K562 (cell line): ENCODE measurements at regions not wholly inside any gene's neighbourhood (a gene's known extent, or its start where the extent isn't known, plus 50 kb on each side); places are given as distances from the start of the nearest gene placed in this dataset.

Source experiments
- ATAC-seq: fragments of 200-7000 bp; cut with Tn5 transposase; 3 replicates; pipeline ENCODE4 v1.9.1; 2020; ENCODE audit warnings: moderate library complexity
- BruUV-seq: library from RNA; stranded (reverse); fragments of 400-500 nt; replicated peaks from 2 replicates; lab custom pipeline; 2021; lab: Mats Ljungman, UMichigan
- CTCF ChIA-PET: fragments of 300-600 bp; formaldehyde crosslinking; extraction: SDS; loops from one replicate; lab custom pipeline; 2021; ENCODE audit warnings: low intra/inter-chr PET ratio; lab: Yijun Ruan, JAX
- POLR2A ChIA-PET: fragments of 300-600, 350-650 bp; sonication (Branson Sonifier 250); formaldehyde crosslinking; extraction: SDS; loops from one replicate; lab custom pipeline; 2021; ENCODE audit warnings: antibody characterized with exemption, inconsistent platforms; lab: Yijun Ruan, JAX
- DNase-seq, 4 experiments: peaks; one replicate each; pipeline versions ENCODE4 v3.0.0 to v3.0.0-alpha.2; 2011 to 2018; ENCODE audit warnings: low spot score in 3 of 4, mixed read lengths in 3 of 4; ENCODE audit errors: extremely low read depth in 1 of 4
- FAIRE-seq: peaks from 2 replicates; lab custom pipeline; 2011; peaks lifted over from hg19 to GRCh38; lab: Jason Lieb, UNC
- H2AFZ ChIP-seq: 2 replicates; pipeline ENCODE4 v1.6.0; 2011; ENCODE audit warnings: low read depth, low read length, control low read depth, inconsistent platforms
- H3K27ac ChIP-seq: fragments of 200-600 bp; 3 replicates; pipeline ENCODE4 v1.8.0; 2011; ENCODE audit warnings: low read depth, mild to moderate bottlenecking, control low read depth, inconsistent platforms, low read length, moderate library complexity, mixed read lengths; ENCODE audit errors: extremely low read depth
- H3K27me3 ChIP-seq, 2 experiments: fragments of 300-600 bp in 1 of 2; 2 replicates in 1 of 2; 3 replicates in 1 of 2; pipeline versions ENCODE4 v1.6.0 to v1.8.0; 2011; ENCODE audit warnings: inconsistent platforms in 2 of 2, low read length in 2 of 2, mild to moderate bottlenecking in 1 of 2, mixed read lengths in 1 of 2, moderate library complexity in 1 of 2; ENCODE audit not compliant: control insufficient read depth in 2 of 2, insufficient read depth in 2 of 2
- H3K36me3 ChIP-seq: fragments of 300-600 bp; 3 replicates; pipeline ENCODE4 v1.8.0; 2011; ENCODE audit warnings: mild to moderate bottlenecking, low read length, inconsistent platforms; ENCODE audit not compliant: control insufficient read depth, insufficient read depth
- H3K4me1 ChIP-seq, 2 experiments: fragments of 200-600 bp in 1 of 2; replicated peaks in 1 of 2; 2 replicates in 1 of 2; 3 replicates in 1 of 2; pipeline versions ENCODE4 v1.5.1 to v1.8.0; 2011; ENCODE audit warnings: inconsistent platforms in 2 of 2, low read length in 2 of 2, mild to moderate bottlenecking in 1 of 2, mixed read lengths in 1 of 2, moderate library complexity in 1 of 2; ENCODE audit not compliant: control insufficient read depth in 2 of 2, insufficient read depth in 2 of 2
- H3K4me2 ChIP-seq: 2 replicates; pipeline ENCODE4 v1.6.1; 2011; ENCODE audit warnings: low read length, control low read depth, inconsistent platforms, mixed read lengths; ENCODE audit not compliant: insufficient read depth
- H3K4me3 ChIP-seq: fragments of 200-600 bp; sonication (generic), shearing (Covaris generic); 2 replicates; pipeline ENCODE4 v1.5.1; 2016; ENCODE audit warnings: control low read depth, inconsistent platforms
- H3K79me2 ChIP-seq: fragments of 200-600 bp; 3 replicates; pipeline ENCODE4 v1.8.0; 2011; ENCODE audit warnings: low read length, inconsistent platforms; ENCODE audit not compliant: control insufficient read depth, insufficient read depth
- H3K9ac ChIP-seq, 2 experiments: 2 replicates each; pipeline versions ENCODE4 v1.6.0 to v1.6.1; 2011; ENCODE audit warnings: low read depth in 2 of 2, low read length in 2 of 2, control low read depth in 1 of 2, inconsistent platforms in 1 of 2, mild to moderate bottlenecking in 1 of 2, mixed read lengths in 1 of 2; ENCODE audit not compliant: insufficient read depth in 1 of 2
- H3K9me1 ChIP-seq: one replicate; pipeline ENCODE4 v1.6.0; 2011; ENCODE audit warnings: inconsistent platforms, mild to moderate bottlenecking, low read length, moderate library complexity; ENCODE audit not compliant: control insufficient read depth, insufficient read depth
- H3K9me3 ChIP-seq: replicated peaks from 2 replicates; pipeline ENCODE4 v1.5.1; 2011; ENCODE audit warnings: low read depth, low read length, inconsistent platforms; ENCODE audit not compliant: control insufficient read depth, insufficient read depth
- H4K20me1 ChIP-seq: replicated peaks from 2 replicates; pipeline ENCODE4 v1.6.1; 2011; ENCODE audit warnings: low read length, inconsistent platforms, mixed read lengths; ENCODE audit not compliant: control insufficient read depth, insufficient read depth
- CBFB ChIP-seq: sonication (generic); formaldehyde crosslinking; IDR thresholded peaks from 2 replicates; pipeline ENCODE4 v1.4.0; 2020; ENCODE audit warnings: mild to moderate bottlenecking, missing genetic modification reagents
- KLF6 ChIP-seq: fragments of 250-450 bp; sonication (Bioruptor Pico); IDR thresholded peaks from 2 replicates; pipeline ENCODE4 v1.4.0; 2020; ENCODE audit warnings: mild to moderate bottlenecking, moderate library complexity, borderline replicate concordance
- L3MBTL2 ChIP-seq: fragments of 450-650 bp; IDR thresholded peaks from 2 replicates; pipeline ENCODE4 v1.6.1; 2016; ENCODE audit warnings: mild to moderate bottlenecking, moderate library complexity
- NFXL1 ChIP-seq: fragments of 450-650 bp; formaldehyde crosslinking; IDR thresholded peaks from 2 replicates; pipeline ENCODE4 v1.4.0; 2021; ENCODE audit warnings: mild to moderate bottlenecking
- TCF7L2 ChIP-seq: fragments of 150-350 bp; IDR thresholded peaks from 2 replicates; pipeline ENCODE4 v1.6.1; 2016; ENCODE audit warnings: low read depth, mild to moderate bottlenecking, low read length, moderate library complexity
- ZFP1 ChIP-seq: fragments of 450-650 bp; formaldehyde crosslinking; IDR thresholded peaks from 2 replicates; pipeline ENCODE4 v1.4.0; 2020; ENCODE audit warnings: mild to moderate bottlenecking, mixed read lengths
- ZNF184 ChIP-seq: sonication (generic); formaldehyde crosslinking; IDR thresholded peaks from 2 replicates; pipeline ENCODE4 v1.5.0; 2020; ENCODE audit warnings: missing genetic modification reagents
- ZNF239 ChIP-seq: fragments of 250-450 bp; sonication (Bioruptor Pico); IDR thresholded peaks from 2 replicates; pipeline ENCODE4 v1.4.0; 2020; ENCODE audit warnings: mild to moderate bottlenecking
- ZNF589 ChIP-seq: fragments of 200-800 bp; sonication (Bioruptor generic); IDR thresholded peaks from 2 replicates; pipeline ENCODE4 v1.6.1; 2016; ENCODE audit warnings: low read depth, missing genetic modification characterization, missing compliant biosample characterization
- WGBS: fragments of 100-300 bp; shearing (Covaris generic); methylation state at CpG from one replicate; pipeline ENCODE4 v1.1.6; 2016; ENCODE audit warnings: low coverage, mixed read lengths; ENCODE audit not compliant: insufficient coverage; ENCODE audit errors: missing lambda C conversion rate; 5-methylcytosine and 5-hydroxymethylcytosine counted together
- in situ Hi-C: fragments of 300-500 bp; cut with MboI; formaldehyde crosslinking; loops from 4 replicates; pipeline ENCODE4 v1.15.0; 2018; ENCODE audit warnings: inconsistent platforms, mixed read lengths
- intact Hi-C: fragments of 100-400 bp; cut with micrococcal nuclease; formaldehyde crosslinking; loops from 2 replicates; pipeline ENCODE4 v1.14.2; 2022
- TF ChIP-seq, protein P1 (sequence below): fragments of 250-450 bp; sonication (Bioruptor Pico); IDR thresholded peaks from 2 replicates; pipeline ENCODE4 v1.5.0; 2022; ENCODE audit warnings: mild to moderate bottlenecking

DNA sequence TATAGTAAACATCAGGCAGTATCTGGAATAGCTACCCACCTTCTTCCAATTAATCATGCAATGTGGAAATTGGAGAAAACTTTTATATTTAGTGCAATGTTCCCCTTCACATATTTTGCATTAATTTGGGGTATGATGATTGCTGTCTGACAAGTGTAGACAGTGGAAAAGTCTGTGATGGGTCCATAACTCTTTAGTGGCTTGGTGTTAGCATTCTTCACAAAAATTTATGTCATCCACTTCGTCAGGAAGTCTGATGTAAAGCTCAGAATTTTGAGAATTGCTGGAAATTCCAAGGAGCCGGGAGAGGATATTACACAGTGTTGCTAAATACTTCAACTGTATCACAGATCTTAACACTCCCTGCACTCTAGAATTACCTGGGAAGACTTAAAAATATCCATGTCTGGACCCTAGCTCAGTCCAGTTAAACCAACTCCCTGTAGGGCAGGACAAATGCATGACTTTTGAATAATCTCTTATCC is 549.7 kb upstream of the PLXNA2 start:
- Histone ChIP-seq H3K79me2 (no peaks in the 10 kb centered on the region), H3K27ac (no peak overlapping the region), H2AFZ (no peak overlapping the region), H3K9me3 (no peaks in the 10 kb centered on the region), H3K4me2 (no peak overlapping the region), H3K4me3 (no peak overlapping the region), H4K20me1 (no peaks in the 10 kb centered on the region), H3K4me1 (no peaks in the 10 kb centered on the region), H3K27me3 (no peaks in the 10 kb centered on the region), H3K9ac (no peak overlapping the region), H3K36me3 (no peaks in the 10 kb centered on the region), H3K9me1 (no peaks in the 10 kb centered on the region)
- ChIA-PET CTCF (no interaction called here), POLR2A (interaction anchor here (0.8 kb wide), 1 partner anchor 94 kb away, joined by 3 read pairs; no protein-coding TSS in a partner anchor)
- no TSS peak for BruUV-seq
- WGBS: 5% methylated on average over 2 of the region's 2 CpGs
- no peak for ATAC-seq
- no peak for TF ChIP-seq CBFB (CRISPR knock-in tag)
- TF ChIP-seq, protein P1, sequence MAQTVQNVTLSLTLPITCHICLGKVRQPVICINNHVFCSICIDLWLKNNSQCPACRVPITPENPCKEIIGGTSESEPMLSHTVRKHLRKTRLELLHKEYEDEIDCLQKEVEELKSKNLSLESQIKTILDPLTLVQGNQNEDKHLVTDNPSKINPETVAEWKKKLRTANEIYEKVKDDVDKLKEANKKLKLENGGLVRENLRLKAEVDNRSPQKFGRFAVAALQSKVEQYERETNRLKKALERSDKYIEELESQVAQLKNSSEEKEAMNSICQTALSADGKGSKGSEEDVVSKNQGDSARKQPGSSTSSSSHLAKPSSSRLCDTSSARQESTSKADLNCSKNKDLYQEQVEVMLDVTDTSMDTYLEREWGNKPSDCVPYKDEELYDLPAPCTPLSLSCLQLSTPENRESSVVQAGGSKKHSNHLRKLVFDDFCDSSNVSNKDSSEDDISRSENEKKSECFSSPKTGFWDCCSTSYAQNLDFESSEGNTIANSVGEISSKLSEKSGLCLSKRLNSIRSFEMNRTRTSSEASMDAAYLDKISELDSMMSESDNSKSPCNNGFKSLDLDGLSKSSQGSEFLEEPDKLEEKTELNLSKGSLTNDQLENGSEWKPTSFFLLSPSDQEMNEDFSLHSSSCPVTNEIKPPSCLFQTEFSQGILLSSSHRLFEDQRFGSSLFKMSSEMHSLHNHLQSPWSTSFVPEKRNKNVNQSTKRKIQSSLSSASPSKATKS (CRISPR knock-in tag): no peak
- no peak for TF ChIP-seq TCF7L2
- no peak for TF ChIP-seq ZFP1
- no peak for DNase-seq
- in situ Hi-C loops: no loop called here
- FAIRE-seq: no peak
- intact Hi-C loops: no loop called here

DNA sequence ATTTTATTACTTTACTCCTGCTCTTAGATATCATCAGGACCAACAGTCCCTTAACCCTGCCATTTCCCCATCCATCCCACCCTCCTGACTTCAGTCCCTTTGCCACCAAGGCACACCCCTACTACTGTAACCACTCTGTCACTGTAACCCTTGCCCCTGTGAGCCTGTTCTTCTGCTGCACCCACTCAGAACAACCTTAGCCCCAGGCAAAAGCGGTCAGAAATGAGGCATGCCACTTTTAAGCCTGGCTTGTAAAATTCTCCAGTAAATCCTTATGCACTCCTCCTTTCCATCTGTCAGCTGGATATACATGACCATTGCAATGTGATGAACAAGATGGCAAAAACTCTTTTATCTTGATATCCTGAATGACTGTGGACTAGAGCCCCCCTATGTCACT is 555.0 kb upstream of the PLXNA2 start:
- CTCF ChIA-PET: no interaction called here
- no peak for FAIRE-seq
- in situ Hi-C loops (no loop called here), intact Hi-C loops (no loop called here)
- ATAC-seq: no peak
- Histone ChIP-seq H3K27me3 (no peaks in the 10 kb centered on the region), H3K4me1 (no peaks in the 10 kb centered on the region), H3K27ac (no peak overlapping the region), H2AFZ (no peak overlapping the region), H4K20me1 (no peaks in the 10 kb centered on the region), H3K36me3 (no peaks in the 10 kb centered on the region), H3K9me1 (no peaks in the 10 kb centered on the region), H3K4me2 (no peak overlapping the region), H3K9me3 (no peaks in the 10 kb centered on the region), H3K4me3 (no peak overlapping the region), H3K79me2 (no peaks in the 10 kb centered on the region), H3K9ac (no peak overlapping the region)
- POLR2A ChIA-PET: no interaction called here
- WGBS: 0% methylated on average over 1 of the region's 1 CpG
- DNase-seq: no peak
- TF ChIP-seq ZNF239 (CRISPR knock-in tag) (no peak), KLF6 (CRISPR knock-in tag) (no peak), NFXL1 (CRISPR knock-in tag) (no peak), L3MBTL2 (no peak), ZNF589 (CRISPR knock-in tag) (no peak), ZNF184 (no peak)
- no TSS peak for BruUV-seq
